Right ventricle myocardium inferior (tissue), 1 donor: ENCODE measurements at regions not wholly inside any gene's neighbourhood (a gene's known extent, or its start where the extent isn't known, plus 50 kb on each side); places are given as distances from the start of the nearest gene placed in this dataset.
"Not testable (repeated sequence)": the region's sequence is repeated elsewhere in the genome, so short reads cannot be mapped to it uniquely, and the experiment has no call there.

Experiments used
- ATAC-seq: fragments of 200-7000 bp; cut with Tn5 transposase; one replicate; pipeline ENCODE4 v1.9.1; 2020; ENCODE audit warnings: mild to moderate bottlenecking, moderate library complexity
- DNase-seq: peaks from one replicate; pipeline ENCODE4 v3.0.0; 2021; ENCODE audit errors: missing footprints
- intact Hi-C: fragments of 100-400 bp; cut with DNase I; formaldehyde crosslinking; loops from one replicate; pipeline ENCODE4 v1.11.0; 2022
- donor health status: DM: no; HTN: yes; CAD: no; lungs with severe emphysema.

GRCh38 chr12:68469113-68469512 is 137.0 kb upstream of the MDM1 start:
- intact Hi-C loops: no loop called here
- ATAC-seq: no peak
- no peak for DNase-seq

GRCh38 chr12:68470664-68471328 is 138.6 kb upstream of the MDM1 start:
- no peak for ATAC-seq
- DNase-seq: no peak
- intact Hi-C loops: no loop called here

- ATAC-seq (no peak), DNase-seq (no peak)
- intact Hi-C loops: no loop called here
These were observed 136.1 kb upstream of the RAP1B start for GRCh38 chr12:68474467-68475204.

GRCh38 chr12:68476794-68477193 is 133.9 kb upstream of the RAP1B start:
- ATAC-seq: no peak
- no peak for DNase-seq
- intact Hi-C loops: no loop called here

GRCh38 chr12:68477261-68477772 is 133.4 kb upstream of the RAP1B start:
- intact Hi-C loops: no loop called here
- DNase-seq (no peak), ATAC-seq (no peak)

GRCh38 chr12:68477906-68478305 is 132.8 kb upstream of the RAP1B start:
- intact Hi-C loops: no loop called here
- no peak for ATAC-seq
- DNase-seq: no peak

GRCh38 chr12:68478516-68479260 is 132.0 kb upstream of the RAP1B start:
- DNase-seq (no peak), ATAC-seq (no peak)
- intact Hi-C loops: no loop called here

- no peak for DNase-seq
- ATAC-seq: no peak
- intact Hi-C loops: no loop called here
These were observed 131.3 kb upstream of the RAP1B start for GRCh38 chr12:68479261-68479895.

GRCh38 chr12:68479896-68480291 is 130.8 kb upstream of the RAP1B start:
- DNase-seq (no peak), ATAC-seq (no peak)
- intact Hi-C loops: no loop called here

- intact Hi-C loops: no loop called here
- ATAC-seq (no peak), DNase-seq (no peak)
These were observed 130.2 kb upstream of the RAP1B start for GRCh38 chr12:68480526-68480925.

GRCh38 chr12:68481181-68481941 is 129.3 kb upstream of the RAP1B start:
- intact Hi-C loops: no loop called here
- DNase-seq (no peak), ATAC-seq (no peak)

- DNase-seq (no peak), ATAC-seq (peak; percentile 31)
- intact Hi-C loops: no loop called here
These were observed 128.7 kb upstream of the RAP1B start for GRCh38 chr12:68482014-68482413.

- ATAC-seq: no peak
- intact Hi-C loops: no loop called here
These were observed 128.0 kb upstream of the RAP1B start for GRCh38 chr12:68482660-68483059.

GRCh38 chr12:68483592-68484383 is 126.9 kb upstream of the RAP1B start:
- intact Hi-C loops: no loop called here
- DNase-seq (no peak), ATAC-seq (no peak)

More at GRCh38 chr12:68482660-68483059, 128.0 kb upstream of the RAP1B start:
- DNase-seq: no peak

- DNase-seq, intact Hi-C loops, ATAC-seq: not testable (repeated sequence)
These were observed 126.1 kb upstream of the RAP1B start for GRCh38 chr12:68484578-68484977.

- intact Hi-C loops, ATAC-seq, DNase-seq: not testable (repeated sequence)
These were observed 124.2 kb upstream of the RAP1B start for GRCh38 chr12:68486449-68486848.

- ATAC-seq (no peak), DNase-seq (no peak)
- intact Hi-C loops: no loop called here
These were observed 122.9 kb upstream of the RAP1B start for GRCh38 chr12:68487721-68488309.
